HepG2 (cell line): ENCODE measurements at regions not wholly inside any gene's neighbourhood (a gene's known extent, or its start where the extent isn't known, plus 50 kb on each side); places are given as distances from the start of the nearest gene placed in this dataset.

Experiments
- ATAC-seq: fragments of 200-7000 bp; cut with Tn5 transposase; 3 replicates; pipeline ENCODE4 v1.9.1; 2020; ENCODE audit warnings: mild to moderate bottlenecking, moderate library complexity
- BruUV-seq: library from RNA; stranded (reverse); fragments of 400-500 nt; replicated peaks from 2 replicates; lab custom pipeline; 2021; lab: Mats Ljungman, UMichigan
- CTCF ChIA-PET: fragments of 300-600 bp; formaldehyde crosslinking; extraction: SDS; loops from one replicate; lab custom pipeline; 2021; ENCODE audit warnings: low total read pairs, inconsistent platforms, low intra/inter-chr PET ratio; lab: Yijun Ruan, JAX
- POLR2A ChIA-PET: fragments of 350-600 bp; sonication (Branson Sonifier 250); formaldehyde crosslinking; loops from one replicate; lab custom pipeline; 2020; ENCODE audit warnings: antibody characterized with exemption, inconsistent platforms; lab: Yijun Ruan, JAX
- DNase-seq: peaks from one replicate; pipeline ENCODE4 v3.0.0-alpha.2; 2015; ENCODE audit warnings: low spot score
- FAIRE-seq: peaks from 3 replicates; lab custom pipeline; 2011; peaks lifted over from hg19 to GRCh38; lab: Jason Lieb, UNC
- H2AFZ ChIP-seq: one replicate; pipeline ENCODE4 v1.6.1; 2011; ENCODE audit warnings: low read length, inconsistent platforms
- H3K27ac ChIP-seq: fragments of 300-600 bp; 3 replicates; pipeline ENCODE4 v1.8.0; 2011; ENCODE audit warnings: mixed run types, mild to moderate bottlenecking, mixed read lengths, low read length, inconsistent platforms; ENCODE audit not compliant: insufficient read depth; ENCODE audit errors: extremely low read length
- H3K27me3 ChIP-seq, 2 experiments: fragments of 200-600 bp in 1 of 2; 2 replicates in 1 of 2; 3 replicates in 1 of 2; pipeline versions ENCODE4 v1.6.0 to v1.8.0; 2011; ENCODE audit warnings: low read length in 2 of 2, mild to moderate bottlenecking in 2 of 2, moderate library complexity in 2 of 2, inconsistent platforms in 1 of 2; ENCODE audit not compliant: insufficient read depth in 2 of 2, control insufficient read depth in 1 of 2
- H3K36me3 ChIP-seq, 2 experiments: fragments of 200-600 bp in 1 of 2; replicated peaks in 1 of 2; 2 replicates in 1 of 2; 3 replicates in 1 of 2; pipeline versions ENCODE4 v1.5.1 to v1.8.0; 2011; ENCODE audit warnings: low read length in 2 of 2, inconsistent platforms in 1 of 2; ENCODE audit not compliant: insufficient read depth in 2 of 2, control insufficient read depth in 1 of 2
- H3K4me1 ChIP-seq: 2 replicates; pipeline ENCODE4 v1.5.1; 2012; ENCODE audit warnings: low read length, inconsistent platforms; ENCODE audit not compliant: insufficient read depth
- H3K4me2 ChIP-seq: 2 replicates; pipeline ENCODE4 v1.6.0; 2011; ENCODE audit warnings: low read depth, low read length, inconsistent platforms
- H3K4me3 ChIP-seq, 3 experiments: fragments of 200-600 bp in 1 of 3; sonication (generic), shearing (Covaris generic) in 1 of 3; replicated peaks in 1 of 3; 2 replicates each; pipeline ENCODE4 v1.5.1; 2011 to 2016; ENCODE audit warnings: low read length in 3 of 3, inconsistent platforms in 2 of 3, low read depth in 2 of 3, mild to moderate bottlenecking in 2 of 3, control low read depth in 1 of 3, mixed read lengths in 1 of 3; ENCODE audit not compliant: insufficient read depth in 1 of 3
- H3K79me2 ChIP-seq: one replicate; pipeline ENCODE4 v1.6.1; 2011; ENCODE audit warnings: low read length, inconsistent platforms; ENCODE audit not compliant: insufficient read depth
- H3K9ac ChIP-seq: 2 replicates; pipeline ENCODE4 v1.6.0; 2011; ENCODE audit warnings: mild to moderate bottlenecking, low read depth, low read length, inconsistent platforms; ENCODE audit not compliant: insufficient read depth
- H3K9me3 ChIP-seq: 2 replicates; pipeline ENCODE4 v1.5.1; 2012; ENCODE audit warnings: mild to moderate bottlenecking, low read length
- H4K20me1 ChIP-seq: 2 replicates; pipeline ENCODE4 v1.6.0; 2011; ENCODE audit warnings: inconsistent platforms, mild to moderate bottlenecking, low read length, moderate library complexity; ENCODE audit not compliant: insufficient read depth
- AHR ChIP-seq: IDR thresholded peaks from 2 replicates; pipeline ENCODE4 v1.6.1; 2018; ENCODE audit warnings: missing genetic modification reagents, missing compliant biosample characterization
- ARID2 ChIP-seq: sonication (generic); formaldehyde crosslinking; IDR thresholded peaks from 2 replicates; pipeline ENCODE4 v1.8.1; 2022; ENCODE audit warnings: mild to moderate bottlenecking, missing genetic modification reagents, borderline replicate concordance
- EED ChIP-seq: sonication (generic); formaldehyde crosslinking; IDR thresholded peaks from 2 replicates; pipeline ENCODE4 v1.5.0; 2020; ENCODE audit warnings: mild to moderate bottlenecking, missing genetic modification reagents
- GLMP ChIP-seq: sonication (generic); formaldehyde crosslinking; IDR thresholded peaks from 2 replicates; pipeline ENCODE4 v1.9.0; 2021; ENCODE audit warnings: missing genetic modification reagents, mild to moderate bottlenecking, borderline replicate concordance
- KLF6 ChIP-seq: IDR thresholded peaks from 2 replicates; pipeline ENCODE4 v1.8.0; 2016; ENCODE audit warnings: missing biosample characterization, missing genetic modification reagents
- RBAK ChIP-seq: sonication (generic); formaldehyde crosslinking; IDR thresholded peaks from 2 replicates; pipeline ENCODE4 v1.5.1; 2020; ENCODE audit warnings: mild to moderate bottlenecking, missing genetic modification reagents
- RBM39 ChIP-seq: fragments of 200-400 bp; formaldehyde crosslinking; IDR thresholded peaks from one replicate; pipeline ENCODE4 v1.6.1; 2018; ENCODE audit warnings: antibody characterized with exemption, mild to moderate bottlenecking, low read depth, low read length; ENCODE audit not compliant: poor library complexity, severe bottlenecking
- SMYD3 ChIP-seq: sonication (generic); formaldehyde crosslinking; IDR thresholded peaks from 2 replicates; pipeline ENCODE4 v1.8.1; 2023; ENCODE audit warnings: mild to moderate bottlenecking, missing genetic modification reagents
- ZNF446 ChIP-seq: sonication (generic); formaldehyde crosslinking; IDR thresholded peaks from 2 replicates; pipeline ENCODE4 v1.5.0; 2020; ENCODE audit warnings: mild to moderate bottlenecking, missing genetic modification reagents
- WGBS: methylation state at CpG from one replicate; pipeline ENCODE4 v1.1.6; 2017; ENCODE audit warnings: low lambda C conversion rate; 5-methylcytosine and 5-hydroxymethylcytosine counted together
- in situ Hi-C: cut with HindIII; loops from 2 replicates; pipeline ENCODE4 v1.10.0; 2017; ENCODE audit warnings: low pct_unique_long_range_greater_than_20kb; ENCODE audit not compliant: extremely low pct_ligation_motif_present
- intact Hi-C: fragments of 100-400 bp; cut with micrococcal nuclease; formaldehyde crosslinking; loops from one replicate; pipeline ENCODE4 v1.10.0; 2022; ENCODE audit not compliant: unreplicated experiment
- TF ChIP-seq, protein P1 (sequence below): sonication (generic); formaldehyde crosslinking; IDR thresholded peaks from 2 replicates; pipeline ENCODE4 v1.4.0; 2020; ENCODE audit warnings: missing genetic modification reagents
- TF ChIP-seq, protein P2 (sequence below): IDR thresholded peaks from 2 replicates; pipeline ENCODE4 v1.6.1; 2012; ENCODE audit warnings: low read depth, low read length, improper control_type of control experiment

DNA sequence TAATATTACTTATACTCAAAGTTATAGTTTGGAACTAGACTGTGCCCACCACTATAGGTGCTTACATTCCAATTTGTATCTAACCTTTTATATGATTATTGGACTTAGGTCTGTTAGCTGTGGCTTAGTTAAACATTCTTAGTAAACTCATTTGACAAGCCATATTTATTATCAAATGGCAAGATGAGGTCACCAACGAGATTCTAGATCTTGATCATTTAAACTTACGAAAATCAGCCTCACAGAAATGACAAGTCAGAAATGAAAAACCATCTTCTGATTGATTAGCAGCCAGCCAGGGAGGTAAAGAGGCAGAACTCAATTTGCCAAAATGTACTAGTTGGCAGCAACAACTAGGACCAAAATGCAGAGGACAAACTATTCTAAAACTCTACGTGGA is 100.4 kb upstream of the STK17B start:
- Histone ChIP-seq H3K9me3 (no peaks in the 10 kb centered on the region), H3K27ac (no peak overlapping the region), H3K9ac (no peak overlapping the region), H2AFZ (no peak overlapping the region), H3K79me2 (no peaks in the 10 kb centered on the region), H3K36me3 (no peaks in the 10 kb centered on the region), H4K20me1 (no peaks in the 10 kb centered on the region), H3K27me3 (no peaks in the 10 kb centered on the region)
- ChIA-PET POLR2A (no interaction called here), CTCF (no interaction called here)
- FAIRE-seq, result no peak
- in situ Hi-C loops, result no loop called here
- no TSS peak for BruUV-seq
- TF ChIP-seq, protein P1, sequence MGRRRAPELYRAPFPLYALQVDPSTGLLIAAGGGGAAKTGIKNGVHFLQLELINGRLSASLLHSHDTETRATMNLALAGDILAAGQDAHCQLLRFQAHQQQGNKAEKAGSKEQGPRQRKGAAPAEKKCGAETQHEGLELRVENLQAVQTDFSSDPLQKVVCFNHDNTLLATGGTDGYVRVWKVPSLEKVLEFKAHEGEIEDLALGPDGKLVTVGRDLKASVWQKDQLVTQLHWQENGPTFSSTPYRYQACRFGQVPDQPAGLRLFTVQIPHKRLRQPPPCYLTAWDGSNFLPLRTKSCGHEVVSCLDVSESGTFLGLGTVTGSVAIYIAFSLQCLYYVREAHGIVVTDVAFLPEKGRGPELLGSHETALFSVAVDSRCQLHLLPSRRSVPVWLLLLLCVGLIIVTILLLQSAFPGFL (CRISPR knock-in tag), result no peak
- TF ChIP-seq KLF6 (CRISPR knock-in tag), result no peak
- no peak for TF ChIP-seq EED (CRISPR knock-in tag)
- TF ChIP-seq RBM39, result no peak
- no peak for TF ChIP-seq SMYD3
- TF ChIP-seq ARID2, result no peak
- no peak for TF ChIP-seq ZNF446 (CRISPR knock-in tag)
- no peak for TF ChIP-seq RBAK
- TF ChIP-seq GLMP (CRISPR knock-in tag), result no peak
- TF ChIP-seq AHR (CRISPR knock-in tag), result no peak
- TF ChIP-seq, protein P2, sequence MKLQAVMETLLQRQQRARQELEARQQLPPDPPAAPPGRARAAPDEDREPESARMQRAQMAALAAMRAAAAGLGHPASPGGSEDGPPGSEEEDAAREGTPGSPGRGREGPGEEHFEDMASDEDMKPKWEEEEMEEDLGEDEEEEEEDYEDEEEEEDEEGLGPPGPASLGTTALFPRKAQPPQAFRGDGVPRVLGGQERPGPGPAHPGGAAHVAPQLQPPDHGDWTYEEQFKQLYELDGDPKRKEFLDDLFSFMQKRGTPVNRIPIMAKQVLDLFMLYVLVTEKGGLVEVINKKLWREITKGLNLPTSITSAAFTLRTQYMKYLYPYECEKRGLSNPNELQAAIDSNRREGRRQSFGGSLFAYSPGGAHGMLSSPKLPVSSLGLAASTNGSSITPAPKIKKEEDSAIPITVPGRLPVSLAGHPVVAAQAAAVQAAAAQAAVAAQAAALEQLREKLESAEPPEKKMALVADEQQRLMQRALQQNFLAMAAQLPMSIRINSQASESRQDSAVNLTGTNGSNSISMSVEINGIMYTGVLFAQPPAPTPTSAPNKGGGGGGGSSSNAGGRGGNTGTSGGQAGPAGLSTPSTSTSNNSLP, result no peak
- TF ChIP-seq, all 625 proteins: peak for 0
- no peak overlapping the region for H3K4me3 ChIP-seq
- no peak overlapping the region for H3K4me2 ChIP-seq
- no peak for ATAC-seq
- H3K4me1 ChIP-seq, result peaks cover 30% of the 10 kb centered on the region
- intact Hi-C loops, result no loop called here
- no peak for DNase-seq
- WGBS, result 44% methylated on average over 3 of the region's 3 CpGs
